ENCODE measurements at regions not wholly inside any gene's neighbourhood (a gene's known extent, or its start where the extent isn't known, plus 50 kb on each side); places are given as distances from the start of the nearest gene placed in this dataset.

DNA sequence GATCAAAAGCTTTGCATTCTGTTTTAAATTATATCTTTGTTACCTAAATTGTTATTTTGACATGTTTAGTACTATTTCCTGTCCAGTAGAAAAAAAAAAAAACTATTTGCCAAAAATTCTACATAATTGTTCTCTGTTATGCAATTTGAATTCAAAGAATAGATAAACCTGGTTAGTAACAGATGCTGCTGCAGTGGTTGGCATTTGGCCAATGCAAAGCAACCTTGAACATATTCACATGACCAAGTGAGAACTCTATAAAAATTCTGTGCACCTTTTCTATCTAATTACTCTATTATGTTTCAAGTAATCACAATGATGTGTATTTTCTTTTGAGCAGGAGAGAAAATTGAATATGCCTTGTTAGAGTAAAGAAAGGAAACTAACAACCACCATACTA lies 1473.4 kb downstream of the RPA4 start:
- DNase-seq (no peak), FAIRE-seq (peak; percentile 49), ATAC-seq (no peak)
- intact Hi-C loops (cut with DNase I): no loop called here
- Histone ChIP-seq H3K9me3 (no peaks in the 10 kb centered on the region), H3K27me3 (peaks cover 0 to 4% (median 0%) of the 10 kb centered on the region in 4 donors), H3K4me1 (no peaks in the 10 kb centered on the region), H3K4me3 (no peak overlapping the region), H3K27ac (no peak overlapping the region), H3K36me3 (no peaks in the 10 kb centered on the region)
- TF ChIP-seq, protein P1, sequence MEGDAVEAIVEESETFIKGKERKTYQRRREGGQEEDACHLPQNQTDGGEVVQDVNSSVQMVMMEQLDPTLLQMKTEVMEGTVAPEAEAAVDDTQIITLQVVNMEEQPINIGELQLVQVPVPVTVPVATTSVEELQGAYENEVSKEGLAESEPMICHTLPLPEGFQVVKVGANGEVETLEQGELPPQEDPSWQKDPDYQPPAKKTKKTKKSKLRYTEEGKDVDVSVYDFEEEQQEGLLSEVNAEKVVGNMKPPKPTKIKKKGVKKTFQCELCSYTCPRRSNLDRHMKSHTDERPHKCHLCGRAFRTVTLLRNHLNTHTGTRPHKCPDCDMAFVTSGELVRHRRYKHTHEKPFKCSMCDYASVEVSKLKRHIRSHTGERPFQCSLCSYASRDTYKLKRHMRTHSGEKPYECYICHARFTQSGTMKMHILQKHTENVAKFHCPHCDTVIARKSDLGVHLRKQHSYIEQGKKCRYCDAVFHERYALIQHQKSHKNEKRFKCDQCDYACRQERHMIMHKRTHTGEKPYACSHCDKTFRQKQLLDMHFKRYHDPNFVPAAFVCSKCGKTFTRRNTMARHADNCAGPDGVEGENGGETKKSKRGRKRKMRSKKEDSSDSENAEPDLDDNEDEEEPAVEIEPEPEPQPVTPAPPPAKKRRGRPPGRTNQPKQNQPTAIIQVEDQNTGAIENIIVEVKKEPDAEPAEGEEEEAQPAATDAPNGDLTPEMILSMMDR (IDR thresholded peaks at IDR 0.05): no peak

DNA sequence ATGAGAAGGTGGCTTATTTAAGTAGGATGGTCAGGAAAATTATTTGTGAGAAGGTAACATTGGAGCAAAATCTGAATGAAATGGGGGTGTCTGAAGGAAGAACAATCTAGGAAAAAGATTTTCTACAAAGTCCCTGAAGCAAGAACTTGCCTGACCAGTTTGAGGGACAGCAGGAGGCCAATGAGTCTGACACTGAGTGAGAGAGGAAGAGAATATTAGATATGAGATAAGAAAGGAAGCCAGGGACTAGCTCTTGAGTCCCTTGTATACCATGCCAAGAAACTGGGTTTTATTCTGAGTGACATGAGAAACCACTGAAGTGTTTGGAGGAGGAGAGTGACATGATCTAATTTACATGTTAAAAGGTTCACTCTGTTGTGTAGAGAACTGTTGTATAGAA lies 1478.9 kb downstream of the RPA4 start:
- Histone ChIP-seq H3K27me3 (peaks cover 0 to 5% (median 0%) of the 10 kb centered on the region in 4 donors), H3K36me3 (no peaks in the 10 kb centered on the region), H3K27ac (no peak overlapping the region), H3K4me3 (no peak overlapping the region), H3K4me1 (no peaks in the 10 kb centered on the region), H3K9me3 (no peaks in the 10 kb centered on the region)
- DNase-seq (no peak), ATAC-seq (no peak), FAIRE-seq (no peak)
- TF ChIP-seq, protein P1 (IDR thresholded peaks at IDR 0.05): no peak
- intact Hi-C loops (cut with DNase I): no loop called here

DNA sequence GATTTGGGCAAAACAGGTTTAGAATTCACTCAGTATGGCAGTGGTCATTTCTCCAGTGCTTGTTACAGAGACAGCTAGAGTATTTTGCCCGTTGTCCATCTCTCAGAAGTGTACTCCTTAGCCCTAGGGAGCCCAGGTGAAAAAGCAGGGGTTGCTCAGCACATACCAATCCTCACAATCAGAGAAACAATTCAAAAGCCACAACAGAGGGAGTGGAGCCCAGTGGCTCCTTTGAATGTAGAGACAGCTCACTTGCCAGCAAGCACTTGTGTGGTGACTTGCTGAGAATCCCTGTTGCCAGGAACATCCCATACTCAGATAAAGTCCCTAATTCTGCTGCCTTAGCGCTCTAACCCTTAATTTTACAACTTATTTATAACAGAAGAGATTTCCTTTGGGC lies 1488.3 kb downstream of the RPA4 start:
- Histone ChIP-seq H3K9me3 (no peaks in the 10 kb centered on the region), H3K27ac (no peak overlapping the region), H3K36me3 (no peaks in the 10 kb centered on the region), H3K4me1 (no peaks in the 10 kb centered on the region), H3K27me3 (peaks cover 0 to 14% (median 0%) of the 10 kb centered on the region in 4 donors), H3K4me3 (no peak overlapping the region)
- WGBS, 2 donors: 37 to 54% methylated on average over 2 of the region's 2 CpGs
- FAIRE-seq: no peak
- TF ChIP-seq, protein P1 (IDR thresholded peaks at IDR 0.05): no peak
- ATAC-seq: no peak
- intact Hi-C loops (cut with DNase I): no loop called here
- DNase-seq: no peak

DNA sequence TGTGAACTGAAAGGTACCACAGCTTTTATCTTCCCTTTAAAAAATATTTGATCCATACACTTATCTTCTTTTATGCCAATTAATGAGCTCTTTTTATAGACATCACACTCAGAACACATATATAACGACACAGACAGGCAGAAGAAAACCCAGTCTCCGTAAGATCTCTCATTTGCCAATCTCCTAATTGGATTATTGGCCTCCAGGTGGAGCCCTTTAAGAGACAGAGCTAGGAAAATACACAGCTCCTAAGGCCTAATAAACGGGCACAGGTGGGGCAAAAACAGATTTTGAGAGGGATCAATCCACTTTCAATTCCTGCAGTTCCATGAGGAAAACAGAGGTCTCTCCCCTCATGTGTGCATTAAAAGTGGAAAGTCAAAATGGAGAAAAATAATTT lies 1495.4 kb downstream of the RPA4 start:
- WGBS, 2 donors: 55 to 58% methylated on average over 3 of the region's 3 CpGs
- no peak for FAIRE-seq
- H3K27me3 ChIP-seq: no peaks in the 10 kb centered on the region
- no peaks in the 10 kb centered on the region for H3K4me1 ChIP-seq
- H3K36me3 ChIP-seq: no peaks in the 10 kb centered on the region
- no peak for ATAC-seq
- intact Hi-C loops (cut with DNase I): no loop called here
- H3K4me3 ChIP-seq: no peak overlapping the region
- H3K27ac ChIP-seq: no peak overlapping the region
- TF ChIP-seq, protein P1 (IDR thresholded peaks at IDR 0.05): no peak
- H3K9me3 ChIP-seq: no peaks in the 10 kb centered on the region
- DNase-seq: no peak

DNA sequence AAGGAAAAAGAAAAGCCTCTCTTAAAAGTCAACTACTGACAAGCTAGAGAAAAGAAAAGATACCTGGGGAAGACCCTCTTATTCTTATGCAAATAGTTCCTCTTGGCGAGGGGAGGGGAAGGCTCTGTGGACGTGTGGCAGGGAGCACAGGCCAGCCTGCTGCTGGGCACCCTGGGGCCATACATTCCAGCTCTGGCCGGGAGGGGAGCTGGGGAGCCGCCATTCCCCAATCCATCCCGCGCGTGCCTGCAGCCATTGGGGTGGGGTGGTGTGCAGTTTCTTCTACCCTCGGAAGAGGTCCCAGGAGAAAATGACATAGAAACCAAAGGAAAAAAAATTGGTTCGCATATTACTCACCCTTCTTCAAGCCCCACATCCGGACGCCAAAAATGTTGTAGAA lies 1496.4 kb downstream of the RPA4 start:
- Histone ChIP-seq H3K4me1 (no peaks in the 10 kb centered on the region), H3K9me3 (no peaks in the 10 kb centered on the region), H3K27me3 (no peaks in the 10 kb centered on the region), H3K27ac (no peak overlapping the region), H3K4me3 (no peak overlapping the region), H3K36me3 (no peaks in the 10 kb centered on the region)
- ATAC-seq: no peak
- TF ChIP-seq, protein P1 (IDR thresholded peaks at IDR 0.05): no peak
- no peak for FAIRE-seq
- intact Hi-C loops (cut with DNase I): no loop called here
- 49 to 74% methylated on average over 11 of the region's 11 CpGs for WGBS, 2 donors
- DNase-seq: peak in 1 of 6 donors; percentile 28

All from pancreas (tissue), 10 donors.